Mesenchymal stem cell (in vitro differentiated cells and primary cell): ENCODE measurements at regions not wholly inside any gene's neighbourhood (a gene's known extent, or its start where the extent isn't known, plus 50 kb on each side); places are given as distances from the start of the nearest gene placed in this dataset.

Experiments
- DNase-seq: peaks from one replicate; pipeline ENCODE4 v3.0.0-alpha.2; 2013
- H2AFZ ChIP-seq: one replicate; pipeline ENCODE4 v1.6.1; 2013; ENCODE audit warnings: low read depth, mild to moderate bottlenecking, control low read depth, inconsistent platforms, low read length, moderate library complexity
- H2AK5ac ChIP-seq: 2 replicates; pipeline ENCODE4 v1.6.1; 2013; ENCODE audit warnings: low read length, moderate library complexity, mild to moderate bottlenecking, inconsistent platforms; ENCODE audit not compliant: severe bottlenecking
- H2BK120ac ChIP-seq: one replicate; pipeline ENCODE4 v1.6.1; 2013; ENCODE audit warnings: low read depth, mild to moderate bottlenecking, inconsistent platforms, low read length, moderate library complexity
- H2BK12ac ChIP-seq, 2 experiments: one replicate each; pipeline ENCODE4 v1.6.1; 2013; ENCODE audit warnings: inconsistent platforms in 2 of 2, low read length in 2 of 2, mild to moderate bottlenecking in 2 of 2, moderate library complexity in 2 of 2, control low read depth in 1 of 2
- H2BK15ac ChIP-seq: one replicate; pipeline ENCODE4 v1.6.1; 2013; ENCODE audit warnings: mild to moderate bottlenecking, low read depth, inconsistent platforms; ENCODE audit not compliant: poor library complexity, severe bottlenecking
- H2BK5ac ChIP-seq: 2 replicates; pipeline ENCODE4 v1.6.1; 2013; ENCODE audit warnings: low read depth, mild to moderate bottlenecking, low read length, control low read depth, inconsistent platforms; ENCODE audit not compliant: poor library complexity, severe bottlenecking
- H3K14ac ChIP-seq, 2 experiments: one replicate each; pipeline ENCODE4 v1.6.1; 2013; ENCODE audit warnings: inconsistent platforms in 2 of 2, low read length in 2 of 2, control low read depth in 1 of 2, mild to moderate bottlenecking in 1 of 2, moderate library complexity in 1 of 2
- H3K18ac ChIP-seq, 2 experiments: one replicate each; pipeline ENCODE4 v1.6.1; 2013; ENCODE audit warnings: inconsistent platforms in 2 of 2, low read length in 2 of 2, control low read depth in 1 of 2, low read depth in 1 of 2, mild to moderate bottlenecking in 1 of 2
- H3K23ac ChIP-seq, 2 experiments: one replicate each; pipeline ENCODE4 v1.6.1; 2013; ENCODE audit warnings: inconsistent platforms in 2 of 2, low read length in 2 of 2, mild to moderate bottlenecking in 2 of 2, moderate library complexity in 2 of 2, control low read depth in 1 of 2
- H3K27ac ChIP-seq: 2 replicates; pipeline ENCODE4 v1.5.1; 2013; ENCODE audit warnings: mild to moderate bottlenecking, moderate library complexity, low read length, control low read depth, inconsistent platforms; ENCODE audit not compliant: poor library complexity, severe bottlenecking
- H3K27me3 ChIP-seq, 2 experiments: 2 replicates each; pipeline versions ENCODE4 v1.6.1 to v1.7.0; 2013; ENCODE audit warnings: low read length in 2 of 2, mild to moderate bottlenecking in 2 of 2, moderate library complexity in 2 of 2, control low read depth in 1 of 2, inconsistent platforms in 1 of 2; ENCODE audit not compliant: control insufficient read depth in 1 of 2, insufficient read depth in 1 of 2
- H3K36me3 ChIP-seq, 2 experiments: 2 replicates each; pipeline versions ENCODE4 v1.6.1 to v1.7.0; 2013; ENCODE audit warnings: low read length in 2 of 2, control low read depth in 1 of 2, inconsistent platforms in 1 of 2, low read depth in 1 of 2, mild to moderate bottlenecking in 1 of 2; ENCODE audit not compliant: insufficient read depth in 2 of 2, control insufficient read depth in 1 of 2
- H3K4ac ChIP-seq, 2 experiments: one replicate each; pipeline ENCODE4 v1.6.1; 2013; ENCODE audit warnings: inconsistent platforms in 2 of 2, low read length in 2 of 2, mild to moderate bottlenecking in 2 of 2, moderate library complexity in 2 of 2, control low read depth in 1 of 2, low read depth in 1 of 2
- H3K4me1 ChIP-seq: 2 replicates; pipeline ENCODE4 v1.6.1; 2013; ENCODE audit warnings: low read depth, low read length, control low read depth; ENCODE audit not compliant: control insufficient read depth, insufficient read depth
- H3K4me2 ChIP-seq: 2 replicates; pipeline ENCODE4 v1.6.1; 2013; ENCODE audit warnings: low read length, mild to moderate bottlenecking, inconsistent platforms; ENCODE audit not compliant: poor library complexity, severe bottlenecking
- H3K4me3 ChIP-seq, 2 experiments: 2 replicates each; pipeline versions ENCODE4 v1.5.1 to v1.7.0; 2013; ENCODE audit warnings: low read length in 2 of 2, mild to moderate bottlenecking in 2 of 2, control low read depth in 1 of 2, low read depth in 1 of 2; ENCODE audit not compliant: insufficient read depth in 1 of 2
- H3K79me1 ChIP-seq: replicated peaks from 2 replicates; pipeline ENCODE4 v1.6.1; 2013; ENCODE audit warnings: mild to moderate bottlenecking, control low read depth, low read length, inconsistent platforms; ENCODE audit not compliant: poor library complexity, severe bottlenecking
- H3K9ac ChIP-seq: 2 replicates; pipeline ENCODE4 v1.7.0; 2013; ENCODE audit warnings: mild to moderate bottlenecking, low read length, moderate library complexity
- H3K9me3 ChIP-seq: 2 replicates; pipeline ENCODE4 v1.7.0; 2013; ENCODE audit warnings: mild to moderate bottlenecking, low read length; ENCODE audit not compliant: control insufficient read depth
- H4K8ac ChIP-seq: one replicate; pipeline ENCODE4 v1.6.1; 2013; ENCODE audit warnings: inconsistent platforms, mild to moderate bottlenecking, low read length, moderate library complexity
- H4K91ac ChIP-seq: one replicate; pipeline ENCODE4 v1.6.1; 2013; ENCODE audit warnings: mild to moderate bottlenecking, low read length, inconsistent platforms
- WGBS: methylation state at CpG from one replicate; pipeline ENCODE4 v1.1.7; 2013; ENCODE audit warnings: mixed read lengths; 5-methylcytosine and 5-hydroxymethylcytosine counted together

DNA sequence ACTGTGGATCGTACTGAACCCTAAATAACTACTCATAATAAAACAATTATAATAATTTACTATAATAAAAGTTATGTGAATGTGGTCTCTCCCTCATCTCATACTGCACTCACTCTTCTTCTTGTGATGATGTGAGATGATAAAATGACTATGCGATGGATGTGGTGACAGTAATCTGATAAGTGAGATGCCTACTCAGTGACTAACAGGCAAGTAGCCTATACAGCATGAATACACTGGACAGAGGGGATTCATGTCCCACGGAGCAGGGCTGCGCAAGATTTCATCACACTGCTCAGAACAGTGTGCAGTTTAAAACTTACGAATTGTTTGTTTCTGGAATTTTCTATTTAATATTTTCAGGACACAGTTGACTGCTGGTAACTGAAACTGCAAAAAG, 304.0 kb downstream of the DUSP10 start:
- H3K36me3 ChIP-seq = no peaks in the 10 kb centered on the region
- H3K4ac ChIP-seq = no peak overlapping the region
- no peak overlapping the region for H3K4me2 ChIP-seq
- H2AFZ ChIP-seq = no peak overlapping the region
- H3K9ac ChIP-seq = no peak overlapping the region
- H4K91ac ChIP-seq = no peak overlapping the region
- no peaks in the 10 kb centered on the region for H3K9me3 ChIP-seq
- no peak overlapping the region for H2BK120ac ChIP-seq
- DNase-seq = peak; percentile 91
- peaks cover 1% of the 10 kb centered on the region for H3K4me1 ChIP-seq
- 30% methylated on average over 3 of the region's 5 CpGs for WGBS
- H2BK5ac ChIP-seq = no peak overlapping the region
- H2BK15ac ChIP-seq = no peak overlapping the region
- H2AK5ac ChIP-seq = no peak overlapping the region
- H3K23ac ChIP-seq = no peak overlapping the region
- H3K14ac ChIP-seq = no peak overlapping the region
- no peak overlapping the region for H4K8ac ChIP-seq
- no peak overlapping the region for H3K27ac ChIP-seq
- no peaks in the 10 kb centered on the region for H3K79me1 ChIP-seq
- H3K18ac ChIP-seq = no peak overlapping the region
- no peaks in the 10 kb centered on the region for H3K27me3 ChIP-seq
- no peak overlapping the region for H3K4me3 ChIP-seq
- no peak overlapping the region for H2BK12ac ChIP-seq

- H3K79me1 ChIP-seq = no peaks in the 10 kb centered on the region
- H3K4me3 ChIP-seq = no peak overlapping the region
- no peak overlapping the region for H3K23ac ChIP-seq
- WGBS = 3% methylated on average over 2 of the region's 4 CpGs
- no peaks in the 10 kb centered on the region for H3K27me3 ChIP-seq
- H3K14ac ChIP-seq = no peak overlapping the region
- H2AK5ac ChIP-seq = no peak overlapping the region
- no peak overlapping the region for H4K8ac ChIP-seq
- no peak overlapping the region for H2BK15ac ChIP-seq
- no peaks in the 10 kb centered on the region for H3K36me3 ChIP-seq
- H3K9me3 ChIP-seq = no peaks in the 10 kb centered on the region
- H3K4ac ChIP-seq = no peak overlapping the region
- peak overlapping the region; percentile 43 for H2BK120ac ChIP-seq
- no peak overlapping the region for H3K4me2 ChIP-seq
- H3K4me1 ChIP-seq = peaks cover 1% of the 10 kb centered on the region
- H4K91ac ChIP-seq = no peak overlapping the region
- no peak overlapping the region for H2BK12ac ChIP-seq
- peak overlapping the region in 1 of 2 experiments; percentile 49 for H3K18ac ChIP-seq
- no peak overlapping the region for H2BK5ac ChIP-seq
- H3K27ac ChIP-seq = peak overlapping the region; percentile 86
- no peak overlapping the region for H2AFZ ChIP-seq
- peak overlapping the region; percentile 88 for H3K9ac ChIP-seq
- peak; percentile 90 for DNase-seq
Observed at GRCh38 chr1:221439008-221439746, 302.7 kb downstream of the DUSP10 start.

DNA sequence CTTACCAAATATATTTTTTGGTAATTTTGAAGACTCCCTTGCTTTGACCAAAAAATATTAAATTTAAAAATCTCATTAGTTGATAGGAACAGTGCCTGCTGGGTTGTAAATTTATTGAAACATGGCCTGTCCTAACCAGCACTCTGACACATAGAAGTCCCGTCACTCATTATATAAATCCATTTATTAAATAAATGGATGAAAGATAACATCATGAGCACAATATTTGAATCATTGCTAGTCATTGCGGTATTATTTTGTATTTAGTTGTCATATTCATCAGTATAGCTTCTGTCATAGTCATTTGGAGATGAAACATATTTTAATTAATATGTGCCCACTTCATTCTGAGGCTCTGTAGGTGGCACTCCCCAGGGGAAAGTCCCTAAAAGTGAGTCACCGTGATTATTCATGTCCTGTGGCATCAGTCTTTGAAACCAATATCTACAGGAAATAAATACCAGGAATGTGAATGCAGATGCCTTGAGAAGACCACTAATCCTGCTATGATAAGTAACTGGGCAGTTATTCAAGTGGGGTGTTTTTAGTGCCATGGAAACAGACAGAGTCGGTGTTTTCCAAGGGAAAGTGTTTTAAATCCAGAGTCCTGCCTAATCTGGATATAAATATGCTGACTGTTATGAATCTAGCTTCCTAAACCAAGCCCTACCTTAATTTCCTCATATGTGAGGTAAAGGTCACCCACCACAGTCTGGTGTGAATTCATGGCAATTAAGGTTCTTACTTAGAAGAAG, 302.0 kb downstream of the DUSP10 start:
- no peak overlapping the region for H2BK5ac ChIP-seq
- H2BK12ac ChIP-seq = no peak overlapping the region
- peak overlapping the region in 1 of 2 experiments; percentile 4 for H3K4me3 ChIP-seq
- H3K4me2 ChIP-seq = no peak overlapping the region
- H3K9me3 ChIP-seq = no peaks in the 10 kb centered on the region
- H4K91ac ChIP-seq = no peak overlapping the region
- H3K4ac ChIP-seq = no peak overlapping the region
- no peaks in the 10 kb centered on the region for H3K79me1 ChIP-seq
- H3K4me1 ChIP-seq = peaks cover 1% of the 10 kb centered on the region
- 0% methylated on average over 1 of the region's 4 CpGs for WGBS
- no peak overlapping the region for H3K14ac ChIP-seq
- no peak overlapping the region for H2AFZ ChIP-seq
- no peak overlapping the region for H3K23ac ChIP-seq
- no peak overlapping the region for H2BK120ac ChIP-seq
- peak; percentile 97 for DNase-seq
- H4K8ac ChIP-seq = no peak overlapping the region
- peak overlapping the region; percentile 86 for H3K27ac ChIP-seq
- H3K36me3 ChIP-seq = no peaks in the 10 kb centered on the region
- H3K18ac ChIP-seq = no peak overlapping the region
- peak overlapping the region; percentile 88 for H3K9ac ChIP-seq
- no peak overlapping the region for H2BK15ac ChIP-seq
- H2AK5ac ChIP-seq = no peak overlapping the region
- H3K27me3 ChIP-seq = no peaks in the 10 kb centered on the region

DNA sequence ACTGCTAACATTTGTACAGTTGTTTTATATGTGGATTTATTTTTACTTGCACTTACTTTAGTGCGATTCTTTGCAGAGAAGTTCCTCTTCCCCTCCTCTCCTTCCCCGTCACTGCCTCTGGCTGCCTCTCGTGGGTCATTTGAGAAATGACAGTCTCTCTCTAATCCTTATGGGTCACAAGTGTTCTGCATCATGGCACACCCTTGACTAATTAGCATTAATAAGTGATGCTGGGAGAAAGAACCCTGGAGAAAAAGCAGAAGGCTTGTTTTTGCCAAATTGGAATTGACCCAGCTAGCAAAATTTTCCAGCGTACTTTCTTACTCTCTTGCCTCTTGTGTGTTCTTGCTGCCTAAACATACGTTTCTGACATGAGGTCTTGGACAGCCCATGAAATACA, 301.2 kb downstream of the DUSP10 start:
- no peak overlapping the region for H2BK15ac ChIP-seq
- no peak overlapping the region for H2BK120ac ChIP-seq
- H3K18ac ChIP-seq = no peak overlapping the region
- peaks cover 1% of the 10 kb centered on the region for H3K4me1 ChIP-seq
- H3K27me3 ChIP-seq = no peaks in the 10 kb centered on the region
- DNase-seq = peak; percentile 77
- H3K4me2 ChIP-seq = no peak overlapping the region
- no peak overlapping the region for H3K14ac ChIP-seq
- H2AFZ ChIP-seq = no peak overlapping the region
- H4K91ac ChIP-seq = no peak overlapping the region
- H3K79me1 ChIP-seq = no peaks in the 10 kb centered on the region
- H3K4ac ChIP-seq = no peak overlapping the region
- H2BK12ac ChIP-seq = no peak overlapping the region
- H3K23ac ChIP-seq = no peak overlapping the region
- 21% methylated on average over 3 of the region's 5 CpGs for WGBS
- peak overlapping the region; percentile 88 for H3K9ac ChIP-seq
- no peak overlapping the region for H2BK5ac ChIP-seq
- no peaks in the 10 kb centered on the region for H3K36me3 ChIP-seq
- no peak overlapping the region for H2AK5ac ChIP-seq
- H3K4me3 ChIP-seq = peak overlapping the region in 1 of 2 experiments; percentile 4
- H3K27ac ChIP-seq = peak overlapping the region; percentile 86
- no peaks in the 10 kb centered on the region for H3K9me3 ChIP-seq
- H4K8ac ChIP-seq = no peak overlapping the region
